GM12878 (cell line): ENCODE measurements at regions not wholly inside any gene's neighbourhood (a gene's known extent, or its start where the extent isn't known, plus 50 kb on each side); places are given as distances from the start of the nearest gene placed in this dataset.

Experiments used
- ATAC-seq: fragments of 200-7000 bp; cut with Tn5 transposase; 3 replicates; pipeline ENCODE4 v1.9.1; 2020; ENCODE audit warnings: mild to moderate bottlenecking, moderate library complexity
- BruUV-seq: library from RNA; stranded (reverse); fragments of 400-500 nt; replicated peaks from 2 replicates; lab custom pipeline; 2021; lab: Mats Ljungman, UMichigan
- CTCF ChIA-PET: fragments of 300-600 bp; sonication (Branson Sonifier 250); formaldehyde crosslinking; extraction: SDS; loops from one replicate; lab custom pipeline; 2021; ENCODE audit warnings: inconsistent platforms; lab: Yijun Ruan, JAX
- POLR2A ChIA-PET: fragments of 350-600 bp; formaldehyde crosslinking; extraction: SDS; loops from one replicate; lab custom pipeline; 2021; ENCODE audit warnings: inconsistent platforms; lab: Charles Lee
- RAD21 ChIA-PET: fragments of 300-600 bp; sonication (Branson Sonifier 250); formaldehyde crosslinking; loops from one replicate; lab custom pipeline; 2023; ENCODE audit warnings: antibody characterized with exemption; ENCODE audit not compliant: unreplicated experiment; lab: Charles Lee
- SMC1A ChIA-PET: fragments of 300-600 bp; sonication (Branson Sonifier 250); formaldehyde crosslinking; loops from one replicate; lab custom pipeline; 2023; ENCODE audit not compliant: unreplicated experiment, uncharacterized antibody; lab: Charles Lee
- DNase-seq: peaks from one replicate; pipeline ENCODE4 v3.0.0-alpha.2; 2011; ENCODE audit warnings: low read depth, low spot score
- FAIRE-seq: peaks from 3 replicates; lab custom pipeline; 2011; peaks lifted over from hg19 to GRCh38; lab: Jason Lieb, UNC
- H2AFZ ChIP-seq: 2 replicates; pipeline ENCODE4 v1.6.0; 2011; ENCODE audit warnings: low read depth, low read length, control low read depth; ENCODE audit not compliant: control insufficient read depth
- H3K27ac ChIP-seq: 2 replicates; pipeline ENCODE4 v1.5.1; 2011; ENCODE audit warnings: control low read depth; ENCODE audit not compliant: control insufficient read depth, insufficient read depth
- H3K27me3 ChIP-seq, 2 experiments: replicated peaks in 1 of 2; 2 replicates each; pipeline versions ENCODE4 v1.6.0 to v1.6.1; 2011; ENCODE audit warnings: low read length in 1 of 2; ENCODE audit not compliant: control insufficient read depth in 2 of 2, insufficient read depth in 2 of 2
- H3K36me3 ChIP-seq, 2 experiments: 2 replicates each; pipeline ENCODE4 v1.5.1; 2011; ENCODE audit warnings: low read length in 1 of 2; ENCODE audit not compliant: control insufficient read depth in 2 of 2, insufficient read depth in 2 of 2
- H3K4me1 ChIP-seq: 2 replicates; pipeline ENCODE4 v1.6.1; 2011; ENCODE audit warnings: mild to moderate bottlenecking, low read length, moderate library complexity, mixed read lengths; ENCODE audit not compliant: control insufficient read depth, insufficient read depth
- H3K4me2 ChIP-seq: 2 replicates; pipeline ENCODE4 v1.6.0; 2011; ENCODE audit warnings: control low read depth; ENCODE audit not compliant: control insufficient read depth, insufficient read depth
- H3K4me3 ChIP-seq: fragments of 200-600 bp; sonication (generic); 2 replicates; pipeline ENCODE4 v1.5.1; 2016
- H3K79me2 ChIP-seq: 2 replicates; pipeline ENCODE4 v1.6.0; 2011; ENCODE audit warnings: low read length; ENCODE audit not compliant: control insufficient read depth, insufficient read depth
- H3K9ac ChIP-seq: 2 replicates; pipeline ENCODE4 v1.8.0; 2011; ENCODE audit warnings: low read length, control low read depth, mixed read lengths; ENCODE audit not compliant: control insufficient read depth, insufficient read depth
- H3K9me3 ChIP-seq: replicated peaks from 3 replicates; pipeline ENCODE4 v1.5.1; 2011; ENCODE audit warnings: mild to moderate bottlenecking, low read length; ENCODE audit not compliant: control insufficient read depth, insufficient read depth
- H4K20me1 ChIP-seq: 2 replicates; pipeline ENCODE4 v1.6.0; 2011; ENCODE audit not compliant: control insufficient read depth, insufficient read depth
- ASH2L ChIP-seq: fragments of 300-600, 200-600 bp; sonication (generic); IDR thresholded peaks from 2 replicates; pipeline ENCODE4 v1.6.1; 2017; ENCODE audit warnings: low read depth, mild to moderate bottlenecking, borderline replicate concordance
- CBX3 ChIP-seq: fragments of 200-600 bp; sonication (generic); IDR thresholded peaks from 2 replicates; pipeline ENCODE4 v1.6.1; 2016; ENCODE audit warnings: low read depth, borderline replicate concordance
- IKZF1 ChIP-seq: fragments of 450-650 bp; conservative IDR thresholded peaks from 2 replicates; pipeline ENCODE4 v1.6.1; 2017; ENCODE audit warnings: antibody characterized with exemption, mild to moderate bottlenecking
- POU2F2 ChIP-seq: IDR thresholded peaks from 3 replicates; pipeline ENCODE4 v1.6.1; 2011; ENCODE audit warnings: low read depth, mild to moderate bottlenecking, low read length, borderline replicate concordance
- SMC3 ChIP-seq: IDR thresholded peaks from 2 replicates; pipeline ENCODE4 v1.6.1; 2011; ENCODE audit warnings: low read length, improper control_type of control experiment, borderline replicate concordance
- TCF7 ChIP-seq: IDR thresholded peaks from 2 replicates; pipeline ENCODE4 v1.6.1; 2014; ENCODE audit warnings: antibody characterized with exemption, borderline replicate concordance
- ZBTB11 ChIP-seq: fragments of 450-650 bp; formaldehyde crosslinking; IDR thresholded peaks from 2 replicates; pipeline ENCODE4 v1.5.0; 2022; ENCODE audit warnings: mild to moderate bottlenecking, missing genetic modification characterization
- ZNF622 ChIP-seq: fragments of 450-650 bp; IDR thresholded peaks from 2 replicates; pipeline ENCODE4 v1.6.1; 2017; ENCODE audit warnings: mild to moderate bottlenecking, inconsistent platforms
- WGBS: methylation state at CpG from one replicate; pipeline ENCODE4 v1.1.6; 2016; ENCODE audit warnings: low lambda C conversion rate; ENCODE audit not compliant: insufficient replicate concordance, insufficient coverage; ENCODE audit errors: missing lambda C conversion rate; 5-methylcytosine and 5-hydroxymethylcytosine counted together
- in situ Hi-C: fragments of 300-500 bp; cut with MboI; formaldehyde crosslinking; loops from 9 replicates; pipeline ENCODE4 v1.14.3; 2018; ENCODE audit warnings: mixed read lengths
- intact Hi-C: fragments of 100-400 bp; cut with micrococcal nuclease; formaldehyde crosslinking; loops from one replicate; pipeline ENCODE4 v1.14.2; 2022; ENCODE audit not compliant: unreplicated experiment

- ChIA-PET POLR2A (no interaction called here), SMC1A (no interaction called here), RAD21 (no interaction called here), CTCF (no interaction called here)
- Histone ChIP-seq H3K27me3 (no peaks in the 10 kb centered on the region; a peak in 1 of 4 replicates), H3K9ac (no peak overlapping the region), H3K4me3 (no peak overlapping the region), H3K4me2 (no peak overlapping the region), H3K4me1 (no peaks in the 10 kb centered on the region), H3K27ac (no peak overlapping the region), H3K79me2 (no peaks in the 10 kb centered on the region), H2AFZ (no peak overlapping the region), H3K36me3 (no peaks in the 10 kb centered on the region), H4K20me1 (no peaks in the 10 kb centered on the region), H3K9me3 (no peaks in the 10 kb centered on the region)
- BruUV-seq, result no TSS peak
- WGBS, result 29% methylated on average over 1 of the region's 1 CpG
- TF ChIP-seq IKZF1 (no peak), SMC3 (no peak), POU2F2 (no peak), ZBTB11 (CRISPR knock-in tag) (no peak), ASH2L (no peak), ZNF622 (no peak), CBX3 (no peak), TCF7 (no peak)
- in situ Hi-C loops (no loop called here), intact Hi-C loops (no loop called here)
- DNase-seq (no peak), FAIRE-seq (no peak), ATAC-seq (no peak)
These were observed 147.1 kb downstream of the NUFIP1 start for GRCh38 chr13:44842158-44842557.
